ENCODE measurements at regions not wholly inside any gene's neighbourhood (a gene's known extent, or its start where the extent isn't known, plus 50 kb on each side); places are given as distances from the start of the nearest gene placed in this dataset.

- no peak for DNase-seq
These were observed 184.9 kb upstream of the CST7 start for GRCh38 chr20:24764027-24764793.

- DNase-seq = no peak
These were observed 184.3 kb upstream of the CST7 start for GRCh38 chr20:24764794-24765202.

GRCh38 chr20:24765316-24766142 is 183.5 kb upstream of the CST7 start:
- no peak for DNase-seq

GRCh38 chr20:24766143-24766527 is 182.9 kb upstream of the CST7 start:
- no peak for DNase-seq

GRCh38 chr20:24766826-24767622 is 182.0 kb upstream of the CST7 start:
- no peak for DNase-seq

GRCh38 chr20:24767623-24768100 is 181.4 kb upstream of the CST7 start:
- no peak for DNase-seq

- no peak for DNase-seq
These were observed 180.8 kb upstream of the CST7 start for GRCh38 chr20:24768201-24768636.

- no peak for DNase-seq
These were observed 180.1 kb upstream of the CST7 start for GRCh38 chr20:24768713-24769601.

- no peak for DNase-seq
These were observed 179.0 kb upstream of the CST7 start for GRCh38 chr20:24769878-24770627.

GRCh38 chr20:24770628-24771541 is 178.2 kb upstream of the CST7 start:
- DNase-seq = no peak

GRCh38 chr20:24771542-24772061 is 177.5 kb upstream of the CST7 start:
- DNase-seq = no peak

- DNase-seq = no peak
These were observed 176.4 kb upstream of the CST7 start for GRCh38 chr20:24772667-24773066.

- DNase-seq = no peak
These were observed 175.9 kb upstream of the CST7 start for GRCh38 chr20:24773168-24773567.

GRCh38 chr20:24773751-24774201 is 175.3 kb upstream of the CST7 start:
- no peak for DNase-seq

- DNase-seq = no peak
These were observed 173.1 kb upstream of the CST7 start for GRCh38 chr20:24775966-24776365.

GRCh38 chr20:24776755-24777271 is 172.3 kb upstream of the CST7 start:
- no peak for DNase-seq

GRCh38 chr20:24777746-24778145 is 171.3 kb upstream of the CST7 start:
- DNase-seq = no peak

GRCh38 chr20:24778585-24779031 is 170.5 kb upstream of the CST7 start:
- no peak for DNase-seq

GRCh38 chr20:24779131-24779530 is 169.9 kb upstream of the CST7 start:
- DNase-seq = no peak

GRCh38 chr20:24779946-24780345 is 169.1 kb upstream of the CST7 start:
- no peak for DNase-seq

All from NCI-H1417 (cell line).